Osteocyte (in vitro differentiated cells): ENCODE measurements at regions not wholly inside any gene's neighbourhood (a gene's known extent, or its start where the extent isn't known, plus 50 kb on each side); places are given as distances from the start of the nearest gene placed in this dataset.
"Not testable (repeated sequence)": the region's sequence is repeated elsewhere in the genome, so short reads cannot be mapped to it uniquely, and the experiment has no call there.

Experiments used
- DNase-seq: peaks from one replicate; pipeline ENCODE4 v3.0.0; 2021; ENCODE audit warnings: mixed read lengths; ENCODE audit not compliant: unreplicated experiment; ENCODE audit errors: extremely low spot score
- H3K27ac Mint-ChIP-seq: one replicate; pipeline ENCODE4 v1.8.0; 2021; ENCODE audit warnings: mild to moderate bottlenecking, mixed read lengths; ENCODE audit not compliant: unreplicated experiment
- H3K27me3 Mint-ChIP-seq: one replicate; pipeline ENCODE4 v1.8.0; 2021; ENCODE audit warnings: mixed read lengths; ENCODE audit not compliant: unreplicated experiment
- H3K36me3 Mint-ChIP-seq: one replicate; pipeline ENCODE4 v1.8.0; 2021; ENCODE audit warnings: mixed read lengths; ENCODE audit not compliant: unreplicated experiment
- H3K4me1 Mint-ChIP-seq: one replicate; pipeline ENCODE4 v1.8.0; 2021; ENCODE audit warnings: mixed read lengths; ENCODE audit not compliant: unreplicated experiment
- H3K4me3 Mint-ChIP-seq: one replicate; pipeline ENCODE4 v1.8.0; 2021; ENCODE audit warnings: mild to moderate bottlenecking, moderate library complexity, mixed read lengths; ENCODE audit not compliant: unreplicated experiment
- H3K9me3 Mint-ChIP-seq: one replicate; pipeline ENCODE4 v1.8.0; 2021; ENCODE audit warnings: mixed read lengths; ENCODE audit not compliant: unreplicated experiment
- TF ChIP-seq, protein P1 (sequence below): fragments of 200-600 bp; sonication (generic); IDR thresholded peaks from 2 replicates; pipeline ENCODE4 v1.5.0; 2021; ENCODE audit warnings: antibody characterized with exemption, mild to moderate bottlenecking, moderate library complexity

DNA sequence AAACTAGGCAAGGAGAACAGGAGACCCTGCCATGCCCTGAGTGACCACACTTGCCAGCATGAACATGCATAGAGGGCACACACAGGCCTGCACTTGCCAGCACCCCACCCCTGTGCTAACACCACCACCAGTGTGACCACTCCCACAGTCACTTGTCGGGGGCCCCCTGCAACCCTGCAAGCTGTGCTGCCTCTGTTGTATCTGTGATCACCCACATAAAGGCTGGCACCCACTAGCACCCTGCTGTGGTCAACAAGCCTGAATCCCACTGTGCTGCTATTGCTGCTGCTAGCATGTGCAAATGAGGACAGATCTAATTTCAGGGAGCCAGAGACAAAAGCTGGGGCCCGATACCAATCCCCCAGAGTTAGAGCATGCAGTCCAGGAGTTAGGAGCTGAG lies 217.7 kb downstream of the GIPC2 start:
- no peak for DNase-seq
- peaks cover 50% of the 10 kb centered on the region for H3K27me3 Mint-ChIP-seq
- no peak overlapping the region for H3K27ac Mint-ChIP-seq
- TF ChIP-seq, protein P1, sequence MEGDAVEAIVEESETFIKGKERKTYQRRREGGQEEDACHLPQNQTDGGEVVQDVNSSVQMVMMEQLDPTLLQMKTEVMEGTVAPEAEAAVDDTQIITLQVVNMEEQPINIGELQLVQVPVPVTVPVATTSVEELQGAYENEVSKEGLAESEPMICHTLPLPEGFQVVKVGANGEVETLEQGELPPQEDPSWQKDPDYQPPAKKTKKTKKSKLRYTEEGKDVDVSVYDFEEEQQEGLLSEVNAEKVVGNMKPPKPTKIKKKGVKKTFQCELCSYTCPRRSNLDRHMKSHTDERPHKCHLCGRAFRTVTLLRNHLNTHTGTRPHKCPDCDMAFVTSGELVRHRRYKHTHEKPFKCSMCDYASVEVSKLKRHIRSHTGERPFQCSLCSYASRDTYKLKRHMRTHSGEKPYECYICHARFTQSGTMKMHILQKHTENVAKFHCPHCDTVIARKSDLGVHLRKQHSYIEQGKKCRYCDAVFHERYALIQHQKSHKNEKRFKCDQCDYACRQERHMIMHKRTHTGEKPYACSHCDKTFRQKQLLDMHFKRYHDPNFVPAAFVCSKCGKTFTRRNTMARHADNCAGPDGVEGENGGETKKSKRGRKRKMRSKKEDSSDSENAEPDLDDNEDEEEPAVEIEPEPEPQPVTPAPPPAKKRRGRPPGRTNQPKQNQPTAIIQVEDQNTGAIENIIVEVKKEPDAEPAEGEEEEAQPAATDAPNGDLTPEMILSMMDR = no peak
- H3K4me1 Mint-ChIP-seq = no peaks in the 10 kb centered on the region
- no peak overlapping the region for H3K4me3 Mint-ChIP-seq
- peaks cover 14% of the 10 kb centered on the region for H3K9me3 Mint-ChIP-seq
- no peaks in the 10 kb centered on the region for H3K36me3 Mint-ChIP-seq

DNA sequence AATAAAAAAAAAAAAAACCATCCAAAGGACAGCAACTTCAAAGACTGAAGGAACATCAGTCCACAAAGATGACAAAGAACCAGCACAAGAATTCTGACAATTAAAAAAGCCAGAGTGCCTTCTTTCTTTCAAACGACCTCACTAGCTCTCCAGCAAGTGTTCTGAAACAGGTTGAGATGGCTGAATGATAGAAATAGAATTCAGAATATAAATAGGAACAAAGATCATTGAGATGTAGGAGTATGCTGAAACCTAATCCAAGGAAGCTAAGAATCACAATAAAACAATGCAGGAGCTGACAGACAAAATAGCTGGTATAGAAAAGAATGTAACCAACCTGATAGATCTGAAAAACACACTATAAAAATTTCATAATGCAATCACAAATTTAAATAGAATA lies 218.2 kb downstream of the GIPC2 start:
- H3K27ac Mint-ChIP-seq = no peak overlapping the region
- H3K36me3 Mint-ChIP-seq = no peaks in the 10 kb centered on the region
- peaks cover 14% of the 10 kb centered on the region for H3K9me3 Mint-ChIP-seq
- no peaks in the 10 kb centered on the region for H3K4me1 Mint-ChIP-seq
- peaks cover 52% of the 10 kb centered on the region for H3K27me3 Mint-ChIP-seq
- H3K4me3 Mint-ChIP-seq = no peak overlapping the region
- TF ChIP-seq, protein P1 = no peak
- no peak for DNase-seq

DNA sequence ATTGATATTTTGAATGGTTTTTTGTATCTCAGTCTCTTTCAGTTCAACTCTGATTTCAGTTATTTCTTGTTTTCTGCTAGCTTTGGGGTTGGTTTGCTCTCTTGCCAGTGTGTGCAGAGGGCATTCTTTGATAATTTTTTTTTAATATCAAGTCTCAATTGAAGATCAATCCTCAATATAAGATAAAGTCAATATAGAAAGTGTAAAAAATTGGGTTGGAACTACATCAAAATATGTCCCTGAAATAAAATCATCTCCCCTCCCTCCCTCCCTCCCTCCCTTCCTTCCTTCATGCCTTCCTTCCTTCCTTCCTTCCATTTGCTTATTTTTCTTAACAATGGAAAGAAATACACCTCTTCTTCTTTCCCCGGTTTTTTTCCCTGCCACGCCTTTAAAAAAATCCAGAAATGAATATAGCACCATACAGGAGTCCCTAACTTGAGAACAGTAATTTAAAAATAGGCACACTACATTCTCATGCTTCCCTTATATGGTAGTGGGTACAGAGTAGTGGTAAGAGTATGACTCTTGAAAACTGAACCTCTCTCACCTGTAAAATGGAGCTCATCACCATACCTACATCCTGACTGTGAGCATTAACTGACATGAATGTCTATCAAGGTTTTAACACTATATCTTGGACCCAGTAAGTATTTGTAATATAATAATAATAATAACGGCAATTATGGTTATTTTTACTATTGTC lies 221.9 kb downstream of the GIPC2 start:
- H3K4me1 Mint-ChIP-seq = no peaks in the 10 kb centered on the region
- H3K36me3 Mint-ChIP-seq = no peaks in the 10 kb centered on the region
- no peak for DNase-seq
- H3K27me3 Mint-ChIP-seq = peaks cover 39% of the 10 kb centered on the region
- peaks cover 10% of the 10 kb centered on the region for H3K9me3 Mint-ChIP-seq
- TF ChIP-seq, protein P1 = no peak
- H3K4me3 Mint-ChIP-seq = no peak overlapping the region
- H3K27ac Mint-ChIP-seq = no peak overlapping the region

DNA sequence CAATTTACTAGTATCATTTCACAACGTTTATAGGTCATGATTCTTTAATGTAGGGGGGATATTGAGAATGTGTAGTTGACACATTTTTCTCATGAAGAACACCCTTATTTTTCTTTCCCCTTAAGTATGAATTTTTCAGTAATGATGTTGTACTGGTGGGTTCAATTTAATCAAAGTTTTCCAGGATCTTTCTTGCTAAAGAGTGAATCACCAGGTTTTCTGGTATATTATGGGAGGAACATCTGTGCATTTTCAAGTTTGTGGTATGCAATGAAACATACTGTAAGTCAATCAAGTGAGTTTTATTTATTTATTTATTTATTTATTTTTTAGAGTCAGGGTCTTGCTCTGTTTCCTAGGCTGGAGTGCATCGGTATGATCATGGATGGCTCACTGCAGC lies 221.2 kb upstream of the PTGFR start:
- no peak for DNase-seq
- H3K27me3 Mint-ChIP-seq = peaks cover 54% of the 10 kb centered on the region
- peaks cover 10% of the 10 kb centered on the region for H3K9me3 Mint-ChIP-seq
- no peaks in the 10 kb centered on the region for H3K36me3 Mint-ChIP-seq
- H3K27ac Mint-ChIP-seq = no peak overlapping the region
- H3K4me1 Mint-ChIP-seq = no peaks in the 10 kb centered on the region
- TF ChIP-seq, protein P1 = no peak
- no peak overlapping the region for H3K4me3 Mint-ChIP-seq

DNA sequence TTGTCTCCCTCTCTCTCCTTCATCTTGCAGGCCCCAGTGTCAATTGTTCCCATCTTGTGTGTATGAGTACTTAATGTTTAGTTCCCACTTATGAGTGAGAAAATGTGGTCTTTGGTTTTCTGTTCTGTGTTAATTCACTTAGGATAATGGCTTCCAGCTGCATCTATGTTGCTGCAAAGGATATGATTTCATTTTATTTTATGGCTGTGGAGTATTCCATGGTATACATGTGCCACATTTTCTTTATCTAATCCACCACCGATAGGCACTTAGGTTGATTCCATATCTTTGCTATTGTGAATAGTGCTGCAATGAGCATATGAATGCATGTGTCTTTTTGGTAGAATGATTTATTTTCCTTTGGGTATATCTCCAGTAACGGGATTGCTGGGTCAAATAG lies 219.4 kb upstream of the PTGFR start:
- H3K27me3 Mint-ChIP-seq = peaks cover 57% of the 10 kb centered on the region
- H3K27ac Mint-ChIP-seq = not testable (repeated sequence)

More for the DNA sequence above, 219.4 kb upstream of the PTGFR start:
- H3K9me3 Mint-ChIP-seq, H3K4me1 Mint-ChIP-seq, DNase-seq, H3K36me3 Mint-ChIP-seq, H3K4me3 Mint-ChIP-seq: not testable (repeated sequence)
